HepG2 (cell line): ENCODE measurements at regions not wholly inside any gene's neighbourhood (a gene's known extent, or its start where the extent isn't known, plus 50 kb on each side); places are given as distances from the start of the nearest gene placed in this dataset.

Experiments
- ATAC-seq: fragments of 200-7000 bp; cut with Tn5 transposase; 3 replicates; pipeline ENCODE4 v1.9.1; 2020; ENCODE audit warnings: mild to moderate bottlenecking, moderate library complexity
- BruUV-seq: library from RNA; stranded (reverse); fragments of 400-500 nt; replicated peaks from 2 replicates; lab custom pipeline; 2021; lab: Mats Ljungman, UMichigan
- CTCF ChIA-PET: fragments of 300-600 bp; formaldehyde crosslinking; extraction: SDS; loops from one replicate; lab custom pipeline; 2021; ENCODE audit warnings: low total read pairs, inconsistent platforms, low intra/inter-chr PET ratio; lab: Yijun Ruan, JAX
- POLR2A ChIA-PET: fragments of 350-600 bp; sonication (Branson Sonifier 250); formaldehyde crosslinking; loops from one replicate; lab custom pipeline; 2020; ENCODE audit warnings: antibody characterized with exemption, inconsistent platforms; lab: Yijun Ruan, JAX
- DNase-seq: peaks from one replicate; pipeline ENCODE4 v3.0.0-alpha.2; 2015; ENCODE audit warnings: low spot score
- FAIRE-seq: peaks from 3 replicates; lab custom pipeline; 2011; peaks lifted over from hg19 to GRCh38; lab: Jason Lieb, UNC
- H2AFZ ChIP-seq: one replicate; pipeline ENCODE4 v1.6.1; 2011; ENCODE audit warnings: low read length, inconsistent platforms
- H3K27ac ChIP-seq: fragments of 300-600 bp; 3 replicates; pipeline ENCODE4 v1.8.0; 2011; ENCODE audit warnings: mixed run types, mild to moderate bottlenecking, mixed read lengths, low read length, inconsistent platforms; ENCODE audit not compliant: insufficient read depth; ENCODE audit errors: extremely low read length
- H3K27me3 ChIP-seq, 2 experiments: fragments of 200-600 bp in 1 of 2; 2 replicates in 1 of 2; 3 replicates in 1 of 2; pipeline versions ENCODE4 v1.6.0 to v1.8.0; 2011; ENCODE audit warnings: low read length in 2 of 2, mild to moderate bottlenecking in 2 of 2, moderate library complexity in 2 of 2, inconsistent platforms in 1 of 2; ENCODE audit not compliant: insufficient read depth in 2 of 2, control insufficient read depth in 1 of 2
- H3K36me3 ChIP-seq, 2 experiments: fragments of 200-600 bp in 1 of 2; replicated peaks in 1 of 2; 2 replicates in 1 of 2; 3 replicates in 1 of 2; pipeline versions ENCODE4 v1.5.1 to v1.8.0; 2011; ENCODE audit warnings: low read length in 2 of 2, inconsistent platforms in 1 of 2; ENCODE audit not compliant: insufficient read depth in 2 of 2, control insufficient read depth in 1 of 2
- H3K4me1 ChIP-seq: 2 replicates; pipeline ENCODE4 v1.5.1; 2012; ENCODE audit warnings: low read length, inconsistent platforms; ENCODE audit not compliant: insufficient read depth
- H3K4me2 ChIP-seq: 2 replicates; pipeline ENCODE4 v1.6.0; 2011; ENCODE audit warnings: low read depth, low read length, inconsistent platforms
- H3K4me3 ChIP-seq, 3 experiments: fragments of 200-600 bp in 1 of 3; sonication (generic), shearing (Covaris generic) in 1 of 3; replicated peaks in 1 of 3; 2 replicates each; pipeline ENCODE4 v1.5.1; 2011 to 2016; ENCODE audit warnings: low read length in 3 of 3, inconsistent platforms in 2 of 3, low read depth in 2 of 3, mild to moderate bottlenecking in 2 of 3, control low read depth in 1 of 3, mixed read lengths in 1 of 3; ENCODE audit not compliant: insufficient read depth in 1 of 3
- H3K79me2 ChIP-seq: one replicate; pipeline ENCODE4 v1.6.1; 2011; ENCODE audit warnings: low read length, inconsistent platforms; ENCODE audit not compliant: insufficient read depth
- H3K9ac ChIP-seq: 2 replicates; pipeline ENCODE4 v1.6.0; 2011; ENCODE audit warnings: mild to moderate bottlenecking, low read depth, low read length, inconsistent platforms; ENCODE audit not compliant: insufficient read depth
- H3K9me3 ChIP-seq: 2 replicates; pipeline ENCODE4 v1.5.1; 2012; ENCODE audit warnings: mild to moderate bottlenecking, low read length
- H4K20me1 ChIP-seq: 2 replicates; pipeline ENCODE4 v1.6.0; 2011; ENCODE audit warnings: inconsistent platforms, mild to moderate bottlenecking, low read length, moderate library complexity; ENCODE audit not compliant: insufficient read depth
- ETV5 ChIP-seq: IDR thresholded peaks from 2 replicates; pipeline ENCODE4 v1.6.1; 2018; ENCODE audit warnings: missing biosample characterization, missing genetic modification reagents, inconsistent platforms, borderline replicate concordance
- MTA1 ChIP-seq: sonication (generic); formaldehyde crosslinking; IDR thresholded peaks from 2 replicates; pipeline ENCODE4 v1.4.0; 2020; ENCODE audit warnings: missing genetic modification reagents, mild to moderate bottlenecking, borderline replicate concordance
- TBX3 ChIP-seq: fragments of 450-650 bp; IDR thresholded peaks from 2 replicates; pipeline ENCODE4 v1.6.1; 2017; ENCODE audit warnings: antibody characterized with exemption, mild to moderate bottlenecking, inconsistent platforms, borderline replicate concordance
- ZC3H4 ChIP-seq: sonication (generic); formaldehyde crosslinking; IDR thresholded peaks from 2 replicates; pipeline ENCODE4 v1.4.0; 2020; ENCODE audit warnings: missing genetic modification reagents, borderline replicate concordance
- ZFP36L2 ChIP-seq: sonication (generic); formaldehyde crosslinking; IDR thresholded peaks from 2 replicates; pipeline ENCODE4 v1.4.0; 2020; ENCODE audit warnings: missing genetic modification reagents
- ZFP90 ChIP-seq: sonication (generic); formaldehyde crosslinking; IDR thresholded peaks from 2 replicates; pipeline ENCODE4 v1.8.0; 2022; ENCODE audit warnings: missing genetic modification reagents, mild to moderate bottlenecking, inconsistent platforms, borderline replicate concordance
- ZMYM3 ChIP-seq: sonication (generic); formaldehyde crosslinking; IDR thresholded peaks from 2 replicates; pipeline ENCODE4 v1.5.1; 2020; ENCODE audit warnings: mild to moderate bottlenecking, missing genetic modification reagents
- ZNF10 ChIP-seq: sonication (generic); formaldehyde crosslinking; IDR thresholded peaks from 2 replicates; pipeline ENCODE4 v1.4.0; 2020; ENCODE audit warnings: mild to moderate bottlenecking, low read depth, missing genetic modification reagents, borderline replicate concordance
- ZNF12 ChIP-seq: sonication (generic); formaldehyde crosslinking; IDR thresholded peaks from 2 replicates; pipeline ENCODE4 v1.5.0; 2020; ENCODE audit warnings: missing genetic modification reagents
- ZNF30 ChIP-seq: sonication (generic); formaldehyde crosslinking; IDR thresholded peaks from 2 replicates; pipeline ENCODE4 v1.5.0; 2020; ENCODE audit warnings: mild to moderate bottlenecking, missing genetic modification reagents
- WGBS: methylation state at CpG from one replicate; pipeline ENCODE4 v1.1.6; 2017; ENCODE audit warnings: low lambda C conversion rate; 5-methylcytosine and 5-hydroxymethylcytosine counted together
- in situ Hi-C: cut with HindIII; loops from 2 replicates; pipeline ENCODE4 v1.10.0; 2017; ENCODE audit warnings: low pct_unique_long_range_greater_than_20kb; ENCODE audit not compliant: extremely low pct_ligation_motif_present
- intact Hi-C: fragments of 100-400 bp; cut with micrococcal nuclease; formaldehyde crosslinking; loops from one replicate; pipeline ENCODE4 v1.10.0; 2022; ENCODE audit not compliant: unreplicated experiment
- TF ChIP-seq, protein P1 (sequence below): sonication (generic); formaldehyde crosslinking; IDR thresholded peaks from 2 replicates; pipeline ENCODE4 v1.8.1; 2023; ENCODE audit warnings: mild to moderate bottlenecking, moderate library complexity, missing genetic modification reagents
- TF ChIP-seq, protein P2 (sequence below): sonication (generic); formaldehyde crosslinking; conservative IDR thresholded peaks from 2 replicates; pipeline ENCODE4 v1.8.1; 2023; ENCODE audit warnings: missing genetic modification reagents
- TF ChIP-seq, protein P3 (sequence below): sonication (generic); formaldehyde crosslinking; IDR thresholded peaks from 2 replicates; pipeline ENCODE4 v1.5.0; 2020; ENCODE audit warnings: mild to moderate bottlenecking, missing genetic modification reagents
- TF ChIP-seq, protein P4 (sequence below): sonication (generic); formaldehyde crosslinking; IDR thresholded peaks from 2 replicates; pipeline ENCODE4 v1.8.1; 2023; ENCODE audit warnings: mild to moderate bottlenecking, inconsistent platforms, moderate library complexity, missing genetic modification reagents, borderline replicate concordance

DNA sequence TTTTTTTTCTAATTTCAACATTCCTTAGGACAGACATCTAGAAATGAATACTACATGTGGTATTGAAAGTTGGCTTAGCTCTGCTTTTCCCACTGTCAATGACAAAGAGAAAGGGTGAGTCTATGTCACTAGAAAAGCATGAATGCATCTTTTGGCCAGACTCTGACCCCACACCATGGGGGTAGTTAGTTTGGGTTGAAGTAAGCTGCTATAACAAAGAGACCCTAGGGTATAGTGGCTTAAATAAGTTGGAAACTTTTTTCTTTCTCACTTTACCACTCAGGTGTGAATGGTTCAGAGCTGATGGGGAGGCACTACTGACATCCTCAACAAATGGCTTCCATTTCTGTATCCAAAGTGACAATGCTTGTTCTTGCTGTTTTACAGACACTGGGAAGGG is 161.5 kb downstream of the DLEU7 start:
- H3K27ac ChIP-seq, result no peak overlapping the region
- H3K4me2 ChIP-seq, result no peak overlapping the region
- H3K4me3 ChIP-seq, result no peak overlapping the region
- in situ Hi-C loops, result no loop called here
- peak; percentile 96 for TF ChIP-seq ZNF12 (CRISPR knock-in tag)
- TF ChIP-seq ZNF10 (CRISPR knock-in tag), result no peak
- TF ChIP-seq ZNF30, result no peak
- no peak for TF ChIP-seq ZMYM3
- no TSS peak for BruUV-seq
- H4K20me1 ChIP-seq, result no peaks in the 10 kb centered on the region
- no peaks in the 10 kb centered on the region; a peak in 1 of 5 replicates for H3K36me3 ChIP-seq
- ChIA-PET POLR2A (no interaction called here), CTCF (no interaction called here)
- H2AFZ ChIP-seq, result no peak overlapping the region
- FAIRE-seq (no peak), DNase-seq (no peak), ATAC-seq (no peak)
- no peaks in the 10 kb centered on the region for H3K4me1 ChIP-seq
- H3K9me3 ChIP-seq, result no peaks in the 10 kb centered on the region
- no peaks in the 10 kb centered on the region for H3K79me2 ChIP-seq
- H3K9ac ChIP-seq, result no peak overlapping the region
- no peaks in the 10 kb centered on the region for H3K27me3 ChIP-seq
- intact Hi-C loops, result no loop called here

DNA sequence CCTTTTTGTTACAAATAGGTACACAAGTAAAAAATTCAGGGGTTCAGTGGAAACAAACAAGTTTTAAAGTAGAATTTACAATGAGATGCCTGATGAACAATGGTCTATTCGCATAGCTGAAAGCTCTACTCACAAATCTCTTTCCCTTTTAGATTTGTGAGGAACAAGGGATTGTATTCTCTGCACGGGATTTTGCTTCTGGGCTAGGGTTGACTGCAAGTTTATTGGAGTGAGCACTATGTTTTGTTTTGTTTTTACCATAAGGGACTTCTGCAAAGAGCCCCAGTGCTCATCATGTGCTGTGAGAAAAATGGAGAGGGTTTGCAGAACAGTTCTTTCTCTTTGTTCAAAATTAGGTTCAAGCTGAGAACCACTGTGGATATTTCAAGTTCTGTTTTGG is 160.5 kb downstream of the DLEU7 start:
- Histone ChIP-seq H3K4me1 (no peaks in the 10 kb centered on the region), H3K36me3 (no peaks in the 10 kb centered on the region; a peak in 1 of 5 replicates), H4K20me1 (no peaks in the 10 kb centered on the region), H3K4me2 (no peak overlapping the region), H3K9ac (no peak overlapping the region), H3K4me3 (no peak overlapping the region), H2AFZ (no peak overlapping the region), H3K79me2 (no peaks in the 10 kb centered on the region), H3K27me3 (no peaks in the 10 kb centered on the region), H3K27ac (no peak overlapping the region), H3K9me3 (no peaks in the 10 kb centered on the region)
- ChIA-PET CTCF (no interaction called here), POLR2A (no interaction called here)
- ATAC-seq (no peak), FAIRE-seq (no peak), DNase-seq (no peak)
- WGBS, result 94% methylated on average over 2 of the region's 2 CpGs
- intact Hi-C loops, result no loop called here
- BruUV-seq, result no TSS peak
- in situ Hi-C loops, result no loop called here
- TF ChIP-seq, protein P1, sequence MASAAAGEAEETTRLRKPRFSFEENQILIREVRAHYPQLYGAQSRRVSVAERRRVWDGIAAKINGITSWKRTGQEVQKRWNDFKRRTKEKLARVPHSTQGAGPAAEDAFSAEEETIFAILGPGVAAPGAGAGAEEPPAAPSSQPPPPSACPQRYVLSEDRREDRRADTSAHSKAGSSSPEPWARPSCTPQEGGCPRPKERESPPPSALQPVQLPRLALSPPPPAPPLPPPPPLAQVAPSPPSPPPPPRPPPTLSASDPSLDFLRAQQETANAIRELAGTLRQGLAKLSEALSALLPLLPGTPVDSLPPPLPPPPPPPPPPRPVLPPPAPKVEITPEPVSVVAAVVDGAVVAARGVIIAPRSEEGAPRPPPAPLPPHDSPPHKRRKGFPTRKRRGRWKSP, result no peak
- TF ChIP-seq, protein P2, sequence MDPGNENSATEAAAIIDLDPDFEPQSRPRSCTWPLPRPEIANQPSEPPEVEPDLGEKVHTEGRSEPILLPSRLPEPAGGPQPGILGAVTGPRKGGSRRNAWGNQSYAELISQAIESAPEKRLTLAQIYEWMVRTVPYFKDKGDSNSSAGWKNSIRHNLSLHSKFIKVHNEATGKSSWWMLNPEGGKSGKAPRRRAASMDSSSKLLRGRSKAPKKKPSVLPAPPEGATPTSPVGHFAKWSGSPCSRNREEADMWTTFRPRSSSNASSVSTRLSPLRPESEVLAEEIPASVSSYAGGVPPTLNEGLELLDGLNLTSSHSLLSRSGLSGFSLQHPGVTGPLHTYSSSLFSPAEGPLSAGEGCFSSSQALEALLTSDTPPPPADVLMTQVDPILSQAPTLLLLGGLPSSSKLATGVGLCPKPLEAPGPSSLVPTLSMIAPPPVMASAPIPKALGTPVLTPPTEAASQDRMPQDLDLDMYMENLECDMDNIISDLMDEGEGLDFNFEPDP (CRISPR knock-in tag), result no peak
- TF ChIP-seq, protein P3, sequence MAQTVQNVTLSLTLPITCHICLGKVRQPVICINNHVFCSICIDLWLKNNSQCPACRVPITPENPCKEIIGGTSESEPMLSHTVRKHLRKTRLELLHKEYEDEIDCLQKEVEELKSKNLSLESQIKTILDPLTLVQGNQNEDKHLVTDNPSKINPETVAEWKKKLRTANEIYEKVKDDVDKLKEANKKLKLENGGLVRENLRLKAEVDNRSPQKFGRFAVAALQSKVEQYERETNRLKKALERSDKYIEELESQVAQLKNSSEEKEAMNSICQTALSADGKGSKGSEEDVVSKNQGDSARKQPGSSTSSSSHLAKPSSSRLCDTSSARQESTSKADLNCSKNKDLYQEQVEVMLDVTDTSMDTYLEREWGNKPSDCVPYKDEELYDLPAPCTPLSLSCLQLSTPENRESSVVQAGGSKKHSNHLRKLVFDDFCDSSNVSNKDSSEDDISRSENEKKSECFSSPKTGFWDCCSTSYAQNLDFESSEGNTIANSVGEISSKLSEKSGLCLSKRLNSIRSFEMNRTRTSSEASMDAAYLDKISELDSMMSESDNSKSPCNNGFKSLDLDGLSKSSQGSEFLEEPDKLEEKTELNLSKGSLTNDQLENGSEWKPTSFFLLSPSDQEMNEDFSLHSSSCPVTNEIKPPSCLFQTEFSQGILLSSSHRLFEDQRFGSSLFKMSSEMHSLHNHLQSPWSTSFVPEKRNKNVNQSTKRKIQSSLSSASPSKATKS (CRISPR knock-in tag), result no peak
- no peak for TF ChIP-seq ZFP90 (CRISPR knock-in tag)
- TF ChIP-seq ZC3H4 (CRISPR knock-in tag), result no peak
- TF ChIP-seq, protein P4, sequence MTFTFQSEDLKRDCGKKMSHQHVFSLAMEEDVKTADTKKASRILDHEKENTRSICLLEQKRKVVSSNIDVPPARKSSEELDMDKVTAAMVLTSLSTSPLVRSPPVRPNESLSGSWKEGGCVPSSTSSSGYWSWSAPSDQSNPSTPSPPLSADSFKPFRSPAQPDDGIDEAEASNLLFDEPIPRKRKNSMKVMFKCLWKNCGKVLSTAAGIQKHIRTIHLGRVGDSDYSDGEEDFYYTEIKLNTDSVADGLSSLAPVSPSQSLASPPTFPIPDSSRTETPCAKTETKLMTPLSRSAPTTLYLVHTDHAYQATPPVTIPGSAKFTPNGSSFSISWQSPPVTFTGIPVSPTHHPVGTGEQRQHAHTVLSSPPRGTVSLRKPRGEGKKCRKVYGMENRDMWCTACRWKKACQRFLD (CRISPR knock-in tag), result no peak
- no peak for TF ChIP-seq ETV5 (CRISPR knock-in tag)
- no peak for TF ChIP-seq TBX3
- TF ChIP-seq MTA1 (CRISPR knock-in tag), result no peak
- TF ChIP-seq ZFP36L2 (CRISPR knock-in tag), result no peak
